HG02610 (cell line): ENCODE measurements at regions not wholly inside any gene's neighbourhood (a gene's known extent, or its start where the extent isn't known, plus 50 kb on each side); places are given as distances from the start of the nearest gene placed in this dataset.
"Not testable (repeated sequence)": the region's sequence is repeated elsewhere in the genome, so short reads cannot be mapped to it uniquely, and the experiment has no call there.

Experiments used
- ATAC-seq: cut with Tn5 transposase; IDR thresholded peaks from one replicate; pipeline ENCODE4 v1.9.1; 2021; ENCODE audit warnings: mild to moderate bottlenecking, moderate library complexity; ENCODE audit not compliant: unreplicated experiment

- not testable (repeated sequence) for ATAC-seq
Observed at GRCh38 chr2:147000151-147000550, 844.7 kb upstream of the ACVR2A start.

- no peak for ATAC-seq
Observed at GRCh38 chr2:146997945-146998344, 846.9 kb upstream of the ACVR2A start.

- no peak for ATAC-seq
Observed at GRCh38 chr2:146997488-146997887, 847.3 kb upstream of the ACVR2A start.

- ATAC-seq = no peak
Observed at GRCh38 chr2:146994246-146994645, 850.6 kb upstream of the ACVR2A start.

- ATAC-seq = no peak
Observed at GRCh38 chr2:146992466-146992865, 852.4 kb upstream of the ACVR2A start.

GRCh38 chr2:146992057-146992456, 852.8 kb upstream of the ACVR2A start:
- ATAC-seq = no peak

- no peak for ATAC-seq
Observed at GRCh38 chr2:146990311-146991054, 854.3 kb upstream of the ACVR2A start.

- no peak for ATAC-seq
Observed at GRCh38 chr2:146989741-146990140, 855.1 kb upstream of the ACVR2A start.

- no peak for ATAC-seq
Observed at GRCh38 chr2:146987996-146988395, 856.8 kb upstream of the ACVR2A start.

GRCh38 chr2:146986161-146986560, 858.7 kb upstream of the ACVR2A start:
- ATAC-seq = peak; percentile 71

- no peak for ATAC-seq
Observed at GRCh38 chr2:146985753-146986152, 859.1 kb upstream of the ACVR2A start.

- ATAC-seq = no peak
Observed at GRCh38 chr2:146984014-146984413, 860.8 kb upstream of the ACVR2A start.

GRCh38 chr2:146982393-146982846, 862.4 kb upstream of the ACVR2A start:
- no peak for ATAC-seq

GRCh38 chr2:146981921-146982320, 862.9 kb upstream of the ACVR2A start:
- ATAC-seq = no peak

- ATAC-seq = no peak
Observed at GRCh38 chr2:146979746-146980145, 865.1 kb upstream of the ACVR2A start.

GRCh38 chr2:146978577-146979555, 866.0 kb upstream of the ACVR2A start:
- ATAC-seq = no peak

GRCh38 chr2:146970981-146971380, 873.8 kb upstream of the ACVR2A start:
- ATAC-seq = not testable (repeated sequence)

GRCh38 chr2:146969703-146970102, 875.1 kb upstream of the ACVR2A start:
- ATAC-seq = not testable (repeated sequence)

GRCh38 chr2:146964494-146964893, 880.3 kb upstream of the ACVR2A start:
- no peak for ATAC-seq

GRCh38 chr2:146954544-146954943, 890.3 kb upstream of the ACVR2A start:
- no peak for ATAC-seq

GRCh38 chr2:146952696-146953095, 892.1 kb upstream of the ACVR2A start:
- ATAC-seq = no peak

GRCh38 chr2:146950911-146951310, 893.9 kb upstream of the ACVR2A start:
- no peak for ATAC-seq
